H9 (cell line): ENCODE measurements at regions not wholly inside any gene's neighbourhood (a gene's known extent, or its start where the extent isn't known, plus 50 kb on each side); places are given as distances from the start of the nearest gene placed in this dataset.

Source experiments
- DNase-seq: peaks from one replicate; pipeline ENCODE4 v3.0.0-alpha.2; 2017
- H2AFZ ChIP-seq: one replicate; pipeline ENCODE4 v1.6.1; 2013; ENCODE audit warnings: mild to moderate bottlenecking, low read length, control low read depth, moderate library complexity
- H2AK5ac ChIP-seq: 2 replicates; pipeline ENCODE4 v1.6.1; 2013; ENCODE audit warnings: low read length, control low read depth, mixed read lengths; ENCODE audit not compliant: insufficient read length
- H2BK120ac ChIP-seq: one replicate; pipeline ENCODE4 v1.6.1; 2013; ENCODE audit warnings: low read depth, mild to moderate bottlenecking, low read length, control low read depth, inconsistent platforms; ENCODE audit not compliant: poor library complexity, severe bottlenecking
- H2BK12ac ChIP-seq: 2 replicates; pipeline ENCODE4 v1.6.1; 2013; ENCODE audit warnings: low read length, control low read depth, mixed read lengths, low read depth; ENCODE audit not compliant: insufficient read length
- H2BK15ac ChIP-seq: 2 replicates; pipeline ENCODE4 v1.6.1; 2013; ENCODE audit warnings: low read depth, low read length, control low read depth
- H2BK20ac ChIP-seq: one replicate; pipeline ENCODE4 v1.6.1; 2013; ENCODE audit warnings: low read depth, mild to moderate bottlenecking, low read length, control low read depth, inconsistent platforms; ENCODE audit not compliant: poor library complexity, severe bottlenecking
- H2BK5ac ChIP-seq: 2 replicates; pipeline ENCODE4 v1.6.1; 2013; ENCODE audit warnings: low read length, control low read depth, mixed read lengths; ENCODE audit not compliant: insufficient read length
- H3K14ac ChIP-seq: 2 replicates; pipeline ENCODE4 v1.6.1; 2013; ENCODE audit warnings: low read length, control low read depth; ENCODE audit not compliant: insufficient read depth
- H3K18ac ChIP-seq: 2 replicates; pipeline ENCODE4 v1.6.1; 2013; ENCODE audit warnings: low read depth, mild to moderate bottlenecking, mixed read lengths, low read length, control low read depth; ENCODE audit not compliant: insufficient read length
- H3K23ac ChIP-seq: 2 replicates; pipeline ENCODE4 v1.6.1; 2013; ENCODE audit warnings: low read length, control low read depth, mixed read lengths, low read depth; ENCODE audit not compliant: insufficient read length
- H3K23me2 ChIP-seq: 2 replicates; pipeline ENCODE4 v1.6.1; 2013; ENCODE audit warnings: low read depth, mild to moderate bottlenecking, mixed read lengths, low read length, control low read depth; ENCODE audit not compliant: insufficient read length, poor library complexity, severe bottlenecking
- H3K27ac ChIP-seq: 2 replicates; pipeline ENCODE4 v1.5.1; 2013; ENCODE audit warnings: low read length, control low read depth, mixed read lengths, low read depth; ENCODE audit not compliant: insufficient read length
- H3K27me3 ChIP-seq: 2 replicates; pipeline ENCODE4 v1.6.1; 2013; ENCODE audit warnings: low read length, control low read depth, inconsistent platforms; ENCODE audit not compliant: insufficient read depth
- H3K4ac ChIP-seq: 2 replicates; pipeline ENCODE4 v1.6.1; 2013; ENCODE audit warnings: low read depth, mild to moderate bottlenecking, control low read depth, inconsistent platforms, low read length, moderate library complexity
- H3K4me1 ChIP-seq: 2 replicates; pipeline ENCODE4 v1.6.1; 2013; ENCODE audit warnings: low read length, control low read depth, inconsistent platforms; ENCODE audit not compliant: insufficient read depth
- H3K4me2 ChIP-seq: 2 replicates; pipeline ENCODE4 v1.6.1; 2013; ENCODE audit warnings: low read length, control low read depth, mixed read lengths; ENCODE audit not compliant: insufficient read length, insufficient read depth
- H3K56ac ChIP-seq: 2 replicates; pipeline ENCODE4 v1.6.1; 2013; ENCODE audit warnings: low read depth, mild to moderate bottlenecking, mixed read lengths, low read length, control low read depth; ENCODE audit not compliant: insufficient read length
- H3K79me1 ChIP-seq: 2 replicates; pipeline ENCODE4 v1.6.1; 2013; ENCODE audit warnings: low read depth, mild to moderate bottlenecking, moderate library complexity, low read length, control low read depth, inconsistent platforms; ENCODE audit not compliant: insufficient read depth, poor library complexity, severe bottlenecking
- H3K79me2 ChIP-seq: 2 replicates; pipeline ENCODE4 v1.6.1; 2013; ENCODE audit warnings: low read length, control low read depth, inconsistent platforms; ENCODE audit not compliant: insufficient read depth
- H3K9ac ChIP-seq: 2 replicates; pipeline ENCODE4 v1.6.1; 2013; ENCODE audit warnings: low read length, control low read depth, mixed read lengths; ENCODE audit not compliant: insufficient read length; ENCODE audit errors: extremely low read depth
- H3K9me3 ChIP-seq: one replicate; pipeline ENCODE4 v1.6.1; 2013; ENCODE audit warnings: low read depth, low read length, inconsistent platforms; ENCODE audit not compliant: control insufficient read depth
- H3T11ph ChIP-seq: one replicate; pipeline ENCODE4 v1.6.1; 2013; ENCODE audit warnings: mild to moderate bottlenecking, low read length, control low read depth, inconsistent platforms
- H4K20me1 ChIP-seq: one replicate; pipeline ENCODE4 v1.6.1; 2013; ENCODE audit not compliant: control insufficient read depth, insufficient read length, insufficient read depth
- H4K5ac ChIP-seq: 2 replicates; pipeline ENCODE4 v1.6.1; 2013; ENCODE audit warnings: low read depth, mild to moderate bottlenecking, mixed read lengths, low read length, control low read depth; ENCODE audit not compliant: insufficient read length
- H4K8ac ChIP-seq: replicated peaks from 2 replicates; pipeline ENCODE4 v1.6.1; 2013; ENCODE audit warnings: low read length, control low read depth, mixed read lengths, low read depth; ENCODE audit not compliant: insufficient read length
- H4K91ac ChIP-seq: 2 replicates; pipeline ENCODE4 v1.6.1; 2013; ENCODE audit warnings: low read depth, mild to moderate bottlenecking, moderate library complexity, mixed read lengths, low read length, control low read depth; ENCODE audit not compliant: insufficient read length
- H3K27ac Mint-ChIP-seq, 3 experiments: 2 replicates in 2 of 3; 3 replicates in 1 of 3; pipeline ENCODE4 v1.8.0; 2020 to 2021; ENCODE audit warnings: mixed read lengths in 3 of 3, mild to moderate bottlenecking in 1 of 3, moderate library complexity in 1 of 3
- H3K27me3 Mint-ChIP-seq: 2 replicates; pipeline ENCODE4 v1.8.0; 2021; ENCODE audit warnings: low read depth, mild to moderate bottlenecking, moderate library complexity, mixed read lengths
- H3K36me3 Mint-ChIP-seq, 3 experiments: 2 replicates in 2 of 3; 3 replicates in 1 of 3; pipeline ENCODE4 v1.8.0; 2020 to 2021; ENCODE audit warnings: low read depth in 3 of 3, mixed read lengths in 3 of 3; ENCODE audit not compliant: insufficient read depth in 1 of 3
- H3K4me1 Mint-ChIP-seq, 2 experiments: 2 replicates each; pipeline ENCODE4 v1.8.0; 2020; ENCODE audit warnings: mixed read lengths in 2 of 2
- H3K4me3 Mint-ChIP-seq, 2 experiments: 2 replicates in 1 of 2; 3 replicates in 1 of 2; pipeline ENCODE4 v1.8.0; 2020 to 2021; ENCODE audit warnings: mild to moderate bottlenecking in 2 of 2, mixed read lengths in 2 of 2, moderate library complexity in 1 of 2
- H3K9me3 Mint-ChIP-seq, 2 experiments: 2 replicates in 1 of 2; 3 replicates in 1 of 2; pipeline ENCODE4 v1.8.0; 2020; ENCODE audit warnings: mild to moderate bottlenecking in 2 of 2, mixed read lengths in 2 of 2, moderate library complexity in 1 of 2
- CTCF ChIP-seq: fragments of 200-600 bp; sonication (generic); conservative IDR thresholded peaks from 3 replicates; pipeline ENCODE4 v1.8.0; 2021; ENCODE audit warnings: antibody characterized with exemption, mild to moderate bottlenecking
- WGBS: extraction: QIAGEN DNeasy Blood & Tissue Kit; methylation state at CpG from one replicate; pipeline ENCODE4 v1.1.7; 2013; ENCODE audit warnings: missing lambda C conversion rate, low lambda C conversion rate, mixed read lengths; ENCODE audit not compliant: insufficient read length; ENCODE audit errors: extremely low coverage; 5-methylcytosine and 5-hydroxymethylcytosine counted together

- H3K36me3 Mint-ChIP-seq = no peaks in the 10 kb centered on the region
- no peak overlapping the region for H3K27ac Mint-ChIP-seq
- peaks cover 4 to 10% of the 10 kb centered on the region in 2 experiments; a peak in 3 of 5 replicates for H3K9me3 Mint-ChIP-seq
- no peak overlapping the region for H2BK120ac ChIP-seq
- no peaks in the 10 kb centered on the region for H3K27me3 ChIP-seq
- no peak overlapping the region for H2BK15ac ChIP-seq
- peaks cover 7 to 10% of the 10 kb centered on the region in 2 experiments for H3K4me1 Mint-ChIP-seq
- no peak overlapping the region for H2AK5ac ChIP-seq
- no peak overlapping the region for H4K91ac ChIP-seq
- no peak for DNase-seq
- H3K9ac ChIP-seq = no peak overlapping the region
- H2AFZ ChIP-seq = no peak overlapping the region
- H3K23me2 ChIP-seq = no peaks in the 10 kb centered on the region
- no peak overlapping the region for H3K23ac ChIP-seq
- no peak overlapping the region for H4K5ac ChIP-seq
- H2BK12ac ChIP-seq = no peak overlapping the region
- H2BK5ac ChIP-seq = no peak overlapping the region
- no peaks in the 10 kb centered on the region for H3K4me1 ChIP-seq
- no peaks in the 10 kb centered on the region for H3K27me3 Mint-ChIP-seq
- H3T11ph ChIP-seq = no peak overlapping the region
- H3K4me3 Mint-ChIP-seq = no peak overlapping the region
- H3K56ac ChIP-seq = no peak overlapping the region
- no peak for TF ChIP-seq CTCF
- H3K4ac ChIP-seq = no peak overlapping the region
- no peak overlapping the region for H4K8ac ChIP-seq
- no peak overlapping the region for H3K14ac ChIP-seq
- no CpG with 5 or more reads among the region's 6 CpGs for WGBS
- H2BK20ac ChIP-seq = no peak overlapping the region
- H3K18ac ChIP-seq = no peak overlapping the region
- H3K79me2 ChIP-seq = no peaks in the 10 kb centered on the region
- no peaks in the 10 kb centered on the region for H4K20me1 ChIP-seq
- no peak overlapping the region for H3K4me2 ChIP-seq
- no peak overlapping the region for H3K27ac ChIP-seq
- H3K79me1 ChIP-seq = no peaks in the 10 kb centered on the region
- no peaks in the 10 kb centered on the region for H3K9me3 ChIP-seq
Measured at GRCh38 chr2:59073286-59073685, 832.2 kb upstream of the FANCL start.
